EL (cell line): ENCODE measurements at regions not wholly inside any gene's neighbourhood (a gene's known extent, or its start where the extent isn't known, plus 50 kb on each side); places are given as distances from the start of the nearest gene placed in this dataset.
"Not testable (repeated sequence)": the region's sequence is repeated elsewhere in the genome, so short reads cannot be mapped to it uniquely, and the experiment has no call there.

ENCODE experiments used
- DNase-seq: peaks from one replicate; pipeline ENCODE4 v3.0.0-alpha.2; 2016

GRCh38 chrX:3815896-3816664 lies 102.6 kb upstream of the PRKX start:
- peak; percentile 41 for DNase-seq

- peak; percentile 14 for DNase-seq
These were observed 98.2 kb upstream of the PRKX start for GRCh38 chrX:3811331-3812311.

- DNase-seq = no peak
These were observed 94.5 kb upstream of the PRKX start for GRCh38 chrX:3807906-3808305.

GRCh38 chrX:3806630-3807029 lies 93.2 kb upstream of the PRKX start:
- DNase-seq = no peak

GRCh38 chrX:3803713-3804112 lies 90.3 kb upstream of the PRKX start:
- no peak for DNase-seq

- no peak for DNase-seq
These were observed 89.9 kb upstream of the PRKX start for GRCh38 chrX:3803305-3803704.

GRCh38 chrX:3795411-3795810 lies 82.0 kb upstream of the PRKX start:
- DNase-seq = not testable (repeated sequence)

GRCh38 chrX:3791449-3791848 lies 78.0 kb upstream of the PRKX start:
- DNase-seq = no peak

- DNase-seq = no peak
These were observed 75.2 kb upstream of the PRKX start for GRCh38 chrX:3788494-3789233.

- DNase-seq = no peak
These were observed 74.4 kb upstream of the PRKX start for GRCh38 chrX:3787856-3788255.

- not testable (repeated sequence) for DNase-seq
These were observed 72.4 kb upstream of the PRKX start for GRCh38 chrX:3785822-3786221.

- DNase-seq = no peak
These were observed 67.1 kb upstream of the PRKX start for GRCh38 chrX:3780564-3780963.

GRCh38 chrX:3779546-3779945 lies 66.1 kb upstream of the PRKX start:
- no peak for DNase-seq

- no peak for DNase-seq
These were observed 64.0 kb upstream of the PRKX start for GRCh38 chrX:3777416-3777815.

GRCh38 chrX:3771766-3772165 lies 58.3 kb upstream of the PRKX start:
- no peak for DNase-seq

GRCh38 chrX:3768881-3769280 lies 55.4 kb upstream of the PRKX start:
- DNase-seq = no peak
